ENCODE measurements at regions not wholly inside any gene's neighbourhood (a gene's known extent, or its start where the extent isn't known, plus 50 kb on each side); places are given as distances from the start of the nearest gene placed in this dataset.

DNA sequence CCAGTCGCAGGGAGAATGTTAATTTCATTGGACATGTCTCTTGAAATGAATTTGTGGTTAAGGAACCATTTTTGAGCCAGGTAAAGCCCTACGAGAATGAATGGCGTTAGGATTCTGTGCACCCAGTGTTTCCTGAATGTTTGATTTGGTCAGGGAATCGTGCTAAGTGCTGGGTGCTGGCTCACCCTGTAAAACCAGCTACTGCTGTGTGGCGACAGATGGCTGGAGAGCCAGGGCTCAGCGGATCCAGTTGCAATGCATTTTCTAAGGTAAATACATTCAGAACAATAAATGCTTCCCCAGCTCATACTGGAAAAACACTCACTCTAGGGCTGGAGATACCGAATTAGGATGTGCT lies 355.5 kb downstream of the GLRX3 start:
- TF ChIP-seq CTCF (conservative IDR thresholded peaks at IDR 0.05; ENCODE audit: low read depth in 2 of 2) = no peak
- TF ChIP-seq EZH2phosphoT487 (IDR thresholded peaks at IDR 0.05; ENCODE audit: unreplicated experiment) = no peak
- no peak for TF ChIP-seq STAT1 (IDR thresholded peaks at IDR 0.05; ENCODE audit: unreplicated experiment)
- TF ChIP-seq ZNF114 (CRISPR knock-in tag; IDR thresholded peaks at IDR 0.05) = no peak
- no peak for TF ChIP-seq POLR2AphosphoS5 (IDR thresholded peaks at IDR 0.05; ENCODE audit: low read depth)
- TF ChIP-seq ZNF331 (CRISPR knock-in tag; IDR thresholded peaks at IDR 0.05; ENCODE audit: low read depth) = no peak
- TF ChIP-seq, protein P1, sequence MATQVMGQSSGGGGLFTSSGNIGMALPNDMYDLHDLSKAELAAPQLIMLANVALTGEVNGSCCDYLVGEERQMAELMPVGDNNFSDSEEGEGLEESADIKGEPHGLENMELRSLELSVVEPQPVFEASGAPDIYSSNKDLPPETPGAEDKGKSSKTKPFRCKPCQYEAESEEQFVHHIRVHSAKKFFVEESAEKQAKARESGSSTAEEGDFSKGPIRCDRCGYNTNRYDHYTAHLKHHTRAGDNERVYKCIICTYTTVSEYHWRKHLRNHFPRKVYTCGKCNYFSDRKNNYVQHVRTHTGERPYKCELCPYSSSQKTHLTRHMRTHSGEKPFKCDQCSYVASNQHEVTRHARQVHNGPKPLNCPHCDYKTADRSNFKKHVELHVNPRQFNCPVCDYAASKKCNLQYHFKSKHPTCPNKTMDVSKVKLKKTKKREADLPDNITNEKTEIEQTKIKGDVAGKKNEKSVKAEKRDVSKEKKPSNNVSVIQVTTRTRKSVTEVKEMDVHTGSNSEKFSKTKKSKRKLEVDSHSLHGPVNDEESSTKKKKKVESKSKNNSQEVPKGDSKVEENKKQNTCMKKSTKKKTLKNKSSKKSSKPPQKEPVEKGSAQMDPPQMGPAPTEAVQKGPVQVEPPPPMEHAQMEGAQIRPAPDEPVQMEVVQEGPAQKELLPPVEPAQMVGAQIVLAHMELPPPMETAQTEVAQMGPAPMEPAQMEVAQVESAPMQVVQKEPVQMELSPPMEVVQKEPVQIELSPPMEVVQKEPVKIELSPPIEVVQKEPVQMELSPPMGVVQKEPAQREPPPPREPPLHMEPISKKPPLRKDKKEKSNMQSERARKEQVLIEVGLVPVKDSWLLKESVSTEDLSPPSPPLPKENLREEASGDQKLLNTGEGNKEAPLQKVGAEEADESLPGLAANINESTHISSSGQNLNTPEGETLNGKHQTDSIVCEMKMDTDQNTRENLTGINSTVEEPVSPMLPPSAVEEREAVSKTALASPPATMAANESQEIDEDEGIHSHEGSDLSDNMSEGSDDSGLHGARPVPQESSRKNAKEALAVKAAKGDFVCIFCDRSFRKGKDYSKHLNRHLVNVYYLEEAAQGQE (IDR thresholded peaks at IDR 0.05; ENCODE audit: unreplicated experiment) = no peak
- no peak for TF ChIP-seq EZH2 (IDR thresholded peaks at IDR 0.05; ENCODE audit: low read depth, unreplicated experiment)
- TF ChIP-seq JUNB (IDR thresholded peaks at IDR 0.05; ENCODE audit: unreplicated experiment) = no peak
- TF ChIP-seq, protein P2, sequence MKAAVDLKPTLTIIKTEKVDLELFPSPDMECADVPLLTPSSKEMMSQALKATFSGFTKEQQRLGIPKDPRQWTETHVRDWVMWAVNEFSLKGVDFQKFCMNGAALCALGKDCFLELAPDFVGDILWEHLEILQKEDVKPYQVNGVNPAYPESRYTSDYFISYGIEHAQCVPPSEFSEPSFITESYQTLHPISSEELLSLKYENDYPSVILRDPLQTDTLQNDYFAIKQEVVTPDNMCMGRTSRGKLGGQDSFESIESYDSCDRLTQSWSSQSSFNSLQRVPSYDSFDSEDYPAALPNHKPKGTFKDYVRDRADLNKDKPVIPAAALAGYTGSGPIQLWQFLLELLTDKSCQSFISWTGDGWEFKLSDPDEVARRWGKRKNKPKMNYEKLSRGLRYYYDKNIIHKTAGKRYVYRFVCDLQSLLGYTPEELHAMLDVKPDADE (IDR thresholded peaks at IDR 0.05) = no peak
- no peak overlapping the region for H3K27ac ChIP-seq (ENCODE audit: low read depth)
- Mint-ChIP-seq H3K36me3 (ENCODE audit: low read depth) (peaks cover 52% of the 10 kb centered on the region), H3K27me3 (ENCODE audit: insufficient read depth, low read depth, poor library complexity) (peaks cover 4% of the 10 kb centered on the region), H3K9me3 (peaks cover 100% of the 10 kb centered on the region), H3K4me3 (no peak overlapping the region), H3K27ac (no peak overlapping the region), H3K4me1 (no peaks in the 10 kb centered on the region)
- H3K27me3 ChIP-seq (ENCODE audit: insufficient read depth) = no peaks in the 10 kb centered on the region
- ATAC-seq (no peak), DNase-seq (ENCODE audit: low spot score) (no peak)
- no peaks in the 10 kb centered on the region for H3K9me2 ChIP-seq (ENCODE audit: insufficient read depth)
- H3F3A ChIP-seq (replicated peaks; ENCODE audit: low read depth) = no peaks in the 10 kb centered on the region
- no peaks in the 10 kb centered on the region for H3K36me3 ChIP-seq (ENCODE audit: insufficient read depth)
- H3K4me2 ChIP-seq = no peak overlapping the region
- no peak overlapping the region for H2AFZ ChIP-seq
- no peaks in the 10 kb centered on the region for H3K79me2 ChIP-seq (replicated peaks; ENCODE audit: insufficient read depth)
- H3K4me1 ChIP-seq (ENCODE audit: insufficient read depth) = no peaks in the 10 kb centered on the region
- H4K20me1 ChIP-seq (replicated peaks; ENCODE audit: insufficient read depth) = no peaks in the 10 kb centered on the region
- no peak overlapping the region for H3K4me3 ChIP-seq

Data from GM23338 (cell line).